GM12892 (cell line): ENCODE measurements at regions not wholly inside any gene's neighbourhood (a gene's known extent, or its start where the extent isn't known, plus 50 kb on each side); places are given as distances from the start of the nearest gene placed in this dataset.

Experiments used
- DNase-seq: peaks from one replicate; pipeline ENCODE4 v3.0.0; 2011; ENCODE audit not compliant: insufficient read length
- FAIRE-seq: peaks from 2 replicates; lab custom pipeline; 2011; peaks lifted over from hg19 to GRCh38; lab: Jason Lieb, UNC
- POLR2A ChIP-seq: IDR thresholded peaks from 2 replicates; pipeline ENCODE4 v1.6.1; 2011; ENCODE audit warnings: low read depth, low read length, control low read depth
- POLR2AphosphoS5 ChIP-seq: IDR thresholded peaks from 2 replicates; pipeline ENCODE4 v1.6.1; 2011; ENCODE audit warnings: low read depth, low read length, control low read depth
- TAF1 ChIP-seq: IDR thresholded peaks from 2 replicates; pipeline ENCODE4 v1.6.1; 2011; ENCODE audit warnings: low read depth, mild to moderate bottlenecking, control low read depth, low read length, borderline replicate concordance

DNA sequence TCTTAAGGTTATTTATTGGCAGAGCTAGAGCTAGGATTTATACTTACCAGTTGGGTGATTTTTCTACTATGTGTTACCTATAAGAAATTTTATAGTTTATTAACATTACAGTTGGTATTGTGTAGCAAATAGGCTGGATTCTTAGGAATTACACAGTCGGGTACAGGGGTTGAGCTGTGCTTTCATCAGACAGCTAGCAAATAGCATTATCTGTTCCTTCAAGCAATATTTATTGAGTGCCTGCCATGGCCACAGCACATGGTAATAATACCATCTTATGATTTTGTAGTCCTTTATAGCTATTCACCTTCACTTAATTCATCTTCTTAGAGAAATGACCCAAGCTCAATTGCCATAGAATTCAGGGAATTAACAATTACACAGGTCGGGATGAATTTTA lies 109.4 kb upstream of the PACRGL start:
- TF ChIP-seq POLR2AphosphoS5 = no peak
- no peak for TF ChIP-seq TAF1
- TF ChIP-seq POLR2A = no peak
- no peak for FAIRE-seq
- DNase-seq = no peak

DNA sequence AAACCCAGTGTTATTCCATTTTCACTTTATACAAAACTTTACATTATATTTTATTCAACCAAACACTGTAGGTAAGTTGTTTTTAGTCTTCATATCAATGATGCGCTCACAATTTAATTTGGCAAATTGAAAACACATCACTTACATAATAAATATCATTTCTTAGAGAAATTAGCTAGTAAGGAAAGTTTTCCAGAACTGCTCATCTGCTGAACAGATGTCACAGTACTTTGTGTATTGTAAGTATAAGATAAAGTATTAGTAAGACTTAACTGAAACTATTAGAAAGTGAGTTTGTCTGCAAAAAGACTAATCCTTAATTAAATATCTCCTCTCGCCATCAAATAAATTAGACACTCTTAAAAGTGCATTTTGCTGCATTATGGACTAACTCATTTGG lies 108.7 kb upstream of the PACRGL start:
- FAIRE-seq = no peak
- no peak for DNase-seq
- TF ChIP-seq POLR2AphosphoS5 = no peak
- TF ChIP-seq POLR2A = no peak
- no peak for TF ChIP-seq TAF1

DNA sequence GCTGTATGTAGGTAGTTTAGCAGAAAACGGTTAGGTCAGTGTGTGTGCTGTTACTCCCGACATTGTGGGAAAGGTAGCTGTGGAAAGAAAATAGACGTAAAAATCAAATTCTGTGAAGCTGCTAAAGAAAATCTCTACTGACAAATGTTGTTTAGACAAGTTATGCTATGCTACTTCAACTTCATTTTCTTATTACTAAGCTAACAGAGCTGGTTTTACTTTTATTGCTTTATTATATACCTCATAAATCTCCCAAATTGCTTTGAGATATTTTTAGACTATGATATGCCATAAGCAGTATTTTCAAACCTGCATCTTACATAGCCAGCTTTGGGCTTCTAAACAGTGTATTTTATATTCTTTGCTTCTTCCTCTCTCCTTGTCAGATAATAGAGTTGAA lies 108.2 kb upstream of the PACRGL start:
- DNase-seq (no peak), FAIRE-seq (no peak)
- TF ChIP-seq POLR2A = no peak
- no peak for TF ChIP-seq POLR2AphosphoS5
- TF ChIP-seq TAF1 = no peak

DNA sequence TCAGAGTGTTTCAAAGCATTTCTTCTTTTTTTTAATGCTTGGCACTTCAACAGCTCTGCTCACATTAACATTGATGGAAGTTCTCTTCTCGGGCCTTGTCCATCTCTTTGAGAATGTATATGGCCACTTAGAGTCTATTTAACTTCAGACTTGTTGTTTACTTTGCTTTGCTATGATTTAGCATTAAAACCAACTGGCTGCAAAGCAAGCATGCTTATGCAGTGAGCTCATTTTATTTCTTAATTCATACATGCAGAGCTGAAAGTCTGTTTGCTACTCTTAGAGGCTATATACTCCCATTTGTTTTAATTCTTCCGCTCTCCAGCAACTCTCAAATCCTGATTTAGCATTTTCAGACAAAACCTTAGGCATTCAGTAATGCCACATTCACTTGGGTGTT lies 107.6 kb upstream of the PACRGL start:
- no peak for DNase-seq
- TF ChIP-seq POLR2AphosphoS5 = no peak
- no peak for TF ChIP-seq TAF1
- TF ChIP-seq POLR2A = no peak
- no peak for FAIRE-seq

DNA sequence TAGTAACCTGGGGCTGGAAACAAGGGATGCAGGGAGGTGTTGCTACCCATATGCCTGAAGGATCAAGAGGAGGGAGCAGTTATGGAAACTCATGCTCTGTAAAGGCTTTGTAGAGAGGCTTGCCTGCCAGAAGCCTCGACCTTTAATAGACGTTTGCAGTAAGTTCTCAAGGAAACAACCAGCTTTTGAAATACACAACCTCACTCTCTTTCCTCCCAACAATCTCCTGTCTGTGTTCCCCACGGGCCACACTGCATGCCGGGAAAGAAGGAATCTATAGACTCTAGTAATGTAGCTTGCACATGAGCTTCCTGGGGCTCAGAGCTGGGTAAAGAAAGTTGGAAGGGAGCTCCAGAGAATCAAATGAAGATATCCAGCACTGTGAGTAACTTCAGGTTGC lies 101.6 kb upstream of the PACRGL start:
- DNase-seq = no peak
- FAIRE-seq = no peak
- TF ChIP-seq TAF1 = no peak

DNA sequence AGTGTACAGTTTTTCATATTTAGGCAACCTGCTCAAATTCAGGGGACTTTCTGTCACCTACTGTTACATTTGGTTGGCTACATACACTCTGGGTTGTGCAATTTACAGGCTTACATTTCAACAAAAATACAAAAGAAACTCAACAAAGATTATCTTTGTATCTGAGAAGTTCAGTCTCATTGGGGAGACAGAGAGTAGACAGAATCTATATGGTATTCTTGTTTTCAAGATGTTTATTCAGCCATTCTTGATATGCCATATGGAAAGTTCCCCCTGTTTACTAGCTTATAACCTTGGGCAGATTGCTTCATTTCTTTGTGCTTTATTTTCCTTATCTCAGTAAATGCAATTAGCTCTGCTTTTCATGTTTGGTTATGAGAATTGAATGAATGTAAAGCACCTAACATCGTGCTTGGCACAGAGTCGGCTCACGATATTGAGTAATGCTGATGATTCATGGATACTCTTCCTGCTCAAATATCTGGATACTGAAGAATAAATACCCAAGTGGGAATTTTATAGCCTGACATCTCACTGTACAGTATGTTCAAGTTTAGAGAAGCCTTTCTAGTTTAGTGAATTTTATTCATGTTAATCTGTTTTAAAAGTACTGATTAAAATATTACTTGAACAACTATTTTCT lies 96.5 kb upstream of the PACRGL start:
- DNase-seq (no peak), FAIRE-seq (no peak)
- TF ChIP-seq POLR2AphosphoS5 (no peak), TAF1 (no peak), POLR2A (no peak)

DNA sequence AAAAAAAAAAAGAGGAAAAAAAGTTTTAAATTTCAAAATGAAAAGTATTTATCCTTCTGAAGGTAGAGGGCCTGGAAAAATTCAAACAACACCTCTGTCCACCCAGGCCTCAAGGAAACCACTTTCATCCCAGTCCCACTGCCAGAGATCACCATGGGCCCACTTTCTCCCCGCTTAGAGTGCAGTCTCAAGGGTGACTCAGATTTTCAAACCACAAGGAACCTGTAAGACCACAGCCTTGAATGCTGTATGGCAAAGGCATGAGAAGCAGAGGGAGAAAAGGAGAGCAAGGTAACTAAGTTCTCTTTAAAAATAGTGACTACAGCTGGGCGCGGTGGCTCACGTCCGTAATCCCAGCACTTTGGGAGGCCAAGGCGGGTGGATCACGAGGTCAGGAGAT lies 87.9 kb upstream of the PACRGL start:
- FAIRE-seq (no peak), DNase-seq (no peak)
- TF ChIP-seq POLR2A (no peak), POLR2AphosphoS5 (no peak), TAF1 (no peak)

DNA sequence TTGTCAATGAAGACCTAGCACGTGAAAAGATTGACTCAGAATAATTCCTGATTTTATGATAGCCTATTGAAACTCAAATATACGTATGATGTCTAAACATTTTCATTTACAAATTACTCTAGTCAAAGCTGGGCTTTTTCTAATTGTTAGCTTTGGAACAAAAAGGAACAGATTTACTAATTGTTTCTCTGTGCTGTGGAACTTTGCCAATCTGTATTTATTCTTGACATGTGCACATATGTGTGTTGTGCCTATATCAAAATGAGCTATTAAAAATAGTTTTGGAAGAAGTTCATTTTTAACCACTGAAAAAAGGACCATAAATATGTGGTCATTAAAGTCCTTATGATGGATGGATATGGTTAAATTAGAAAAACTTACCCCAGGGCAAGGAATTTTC lies 85.4 kb upstream of the PACRGL start:
- no peak for TF ChIP-seq POLR2A
- no peak for TF ChIP-seq TAF1
- no peak for TF ChIP-seq POLR2AphosphoS5
- DNase-seq (no peak), FAIRE-seq (no peak)

DNA sequence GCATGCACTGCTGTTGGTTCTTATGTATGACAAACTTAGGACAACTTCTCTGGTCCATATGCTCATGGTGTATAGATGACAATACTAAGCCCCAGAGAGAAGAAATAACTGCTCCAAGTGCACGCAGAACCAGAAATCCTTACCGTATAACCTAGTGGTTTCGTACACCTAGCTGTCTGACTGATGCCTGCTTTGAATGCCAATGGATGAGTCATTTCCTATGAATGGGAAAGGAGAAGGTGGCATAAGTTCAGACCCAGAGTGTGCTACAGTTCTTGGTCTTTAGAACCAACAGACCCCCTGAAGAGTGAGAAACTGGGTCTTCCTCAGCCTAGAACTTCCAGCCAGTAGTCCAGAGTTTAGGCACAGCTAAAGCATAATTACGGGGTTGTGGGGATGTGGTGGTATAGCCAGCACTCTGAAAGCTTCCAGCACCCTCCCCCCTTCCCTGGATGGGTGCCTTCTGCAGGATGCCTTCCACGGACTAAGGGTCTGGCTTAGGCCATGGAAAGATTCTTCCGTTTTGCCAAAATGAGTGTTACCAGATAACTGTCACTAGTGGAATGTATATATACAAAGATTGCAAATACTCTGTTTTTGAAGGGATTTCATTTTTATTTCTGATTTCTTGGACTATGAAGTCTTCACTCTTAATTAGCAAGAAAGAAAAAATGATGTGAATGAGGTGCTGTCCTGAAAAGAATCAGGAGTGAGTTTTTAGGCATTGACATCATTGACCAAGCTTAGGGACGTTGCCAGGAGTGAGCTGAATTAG lies 84.6 kb upstream of the PACRGL start:
- DNase-seq = no peak
- TF ChIP-seq POLR2AphosphoS5 (no peak), POLR2A (no peak), TAF1 (no peak)
- FAIRE-seq = no peak

DNA sequence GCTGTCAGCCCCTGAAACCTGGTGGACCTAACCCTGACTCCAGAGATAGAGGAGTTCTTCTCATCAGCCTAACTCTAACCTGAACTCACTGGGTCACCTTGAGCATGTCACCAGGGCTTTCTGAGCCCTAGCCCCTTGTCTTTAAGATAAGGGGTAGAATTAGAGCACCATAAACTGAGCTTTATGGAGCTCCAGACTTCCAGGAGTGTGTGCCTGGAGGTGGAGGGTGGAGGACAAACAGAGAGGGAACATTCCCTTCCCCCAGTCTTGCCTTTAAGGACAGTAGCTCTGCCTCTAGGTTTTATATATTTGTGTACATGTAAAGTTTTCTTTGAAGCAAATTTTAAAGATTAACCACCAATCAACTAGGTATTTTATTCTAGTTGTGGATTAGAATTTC lies 83.9 kb upstream of the PACRGL start:
- TF ChIP-seq POLR2A = no peak
- TF ChIP-seq TAF1 = no peak
- no peak for TF ChIP-seq POLR2AphosphoS5
- DNase-seq (no peak), FAIRE-seq (no peak)

DNA sequence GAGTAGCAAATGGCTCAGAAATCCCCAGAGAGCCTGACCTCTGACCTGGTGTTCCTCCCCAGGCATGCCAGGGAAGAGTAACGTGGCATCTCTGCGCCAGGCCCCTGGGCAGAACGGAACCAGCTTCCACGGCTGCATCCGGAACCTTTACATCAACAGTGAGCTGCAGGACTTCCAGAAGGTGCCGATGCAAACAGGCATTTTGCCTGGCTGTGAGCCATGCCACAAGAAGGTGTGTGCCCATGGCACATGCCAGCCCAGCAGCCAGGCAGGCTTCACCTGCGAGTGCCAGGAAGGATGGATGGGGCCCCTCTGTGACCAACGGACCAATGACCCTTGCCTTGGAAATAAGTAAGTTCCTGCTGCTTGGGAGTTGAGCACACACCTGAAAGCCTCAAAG lies 83.4 kb upstream of the PACRGL start:
- no peak for DNase-seq
- TF ChIP-seq POLR2A = no peak
- no peak for TF ChIP-seq TAF1
- no peak for TF ChIP-seq POLR2AphosphoS5
- FAIRE-seq = no peak

DNA sequence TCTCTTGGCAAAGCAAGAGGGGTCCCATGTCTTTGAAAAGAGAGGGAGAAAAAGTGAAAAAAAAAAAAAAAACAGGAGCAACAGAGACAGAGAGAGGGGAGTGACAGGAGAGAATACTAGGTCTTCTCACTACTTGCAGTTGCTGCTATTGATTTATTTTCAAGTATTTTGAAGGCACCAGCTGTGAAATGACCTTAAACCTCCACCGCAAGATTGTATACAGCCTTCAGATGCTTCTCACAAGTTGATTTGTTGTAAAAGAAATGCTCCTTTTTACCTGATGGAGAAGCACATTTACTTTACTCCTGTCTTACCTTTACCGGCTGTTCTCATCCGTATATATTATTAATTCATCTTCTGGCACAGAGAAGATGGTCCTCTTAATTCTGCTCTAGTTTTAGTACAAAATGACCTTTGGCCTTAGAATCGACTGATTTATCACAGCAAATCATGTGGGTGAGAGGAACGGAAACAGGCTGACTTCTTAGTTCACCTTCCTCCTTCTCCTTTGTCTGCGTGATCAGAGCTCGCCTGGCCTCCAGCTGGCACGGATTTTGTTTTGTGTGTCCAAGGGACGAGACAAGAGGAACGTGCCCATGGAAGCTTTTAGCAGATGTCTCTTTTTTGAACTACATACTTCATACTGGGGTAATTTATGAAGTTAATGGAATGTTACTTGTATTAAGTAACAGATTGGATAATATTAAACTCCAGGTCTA lies 82.4 kb upstream of the PACRGL start:
- FAIRE-seq = no peak
- no peak for DNase-seq
- no peak for TF ChIP-seq POLR2AphosphoS5
- no peak for TF ChIP-seq POLR2A
- no peak for TF ChIP-seq TAF1
